WI38 (cell line): ENCODE measurements at regions not wholly inside any gene's neighbourhood (a gene's known extent, or its start where the extent isn't known, plus 50 kb on each side); places are given as distances from the start of the nearest gene placed in this dataset.

Experiments used
- H3K4me3 ChIP-seq: 2 replicates; pipeline ENCODE4 v1.5.1; 2011; ENCODE audit warnings: low read depth, mild to moderate bottlenecking, control low read depth, low read length
- CTCF ChIP-seq: IDR thresholded peaks from 2 replicates; pipeline ENCODE4 v1.5.1; 2012; ENCODE audit warnings: low read depth, mild to moderate bottlenecking, control low read depth, low read length

- no peak overlapping the region for H3K4me3 ChIP-seq
- TF ChIP-seq CTCF = no peak
These were observed 131.8 kb upstream of the MAP1LC3B2 start for GRCh38 chr12:116427200-116427930.

- no peak for TF ChIP-seq CTCF
- no peak overlapping the region for H3K4me3 ChIP-seq
These were observed 129.3 kb upstream of the MAP1LC3B2 start for GRCh38 chr12:116429826-116430360.

GRCh38 chr12:116430911-116431565 is 128.1 kb upstream of the MAP1LC3B2 start:
- no peak for TF ChIP-seq CTCF
- H3K4me3 ChIP-seq = no peak overlapping the region

- TF ChIP-seq CTCF = no peak
- no peak overlapping the region for H3K4me3 ChIP-seq
These were observed 127.4 kb upstream of the MAP1LC3B2 start for GRCh38 chr12:116431677-116432300.

GRCh38 chr12:116432314-116432750 is 126.8 kb upstream of the MAP1LC3B2 start:
- no peak overlapping the region for H3K4me3 ChIP-seq
- no peak for TF ChIP-seq CTCF

GRCh38 chr12:116433249-116433648 is 125.9 kb upstream of the MAP1LC3B2 start:
- H3K4me3 ChIP-seq = no peak overlapping the region
- no peak for TF ChIP-seq CTCF
